Left ventricle myocardium inferior (tissue), 1 donor: ENCODE measurements at regions not wholly inside any gene's neighbourhood (a gene's known extent, or its start where the extent isn't known, plus 50 kb on each side); places are given as distances from the start of the nearest gene placed in this dataset.

Experiments used
- DNase-seq: peaks from one replicate; pipeline ENCODE4 v3.0.0-alpha.2; 2020
- H3K27ac ChIP-seq: fragments of 200-600 bp; replicated peaks from 2 replicates; pipeline ENCODE4 v1.8.0; 2021
- H3K27me3 ChIP-seq: fragments of 200-600 bp; 2 replicates; pipeline ENCODE4 v1.8.0; 2021; ENCODE audit warnings: low read depth
- H3K36me3 ChIP-seq: fragments of 200-600 bp; 2 replicates; pipeline ENCODE4 v1.8.0; 2021
- H3K4me1 ChIP-seq: fragments of 200-600 bp; 2 replicates; pipeline ENCODE4 v1.8.0; 2021
- H3K4me3 ChIP-seq: fragments of 200-600 bp; 2 replicates; pipeline ENCODE4 v1.8.0; 2021; ENCODE audit warnings: mild to moderate bottlenecking, moderate library complexity
- H3K9me3 ChIP-seq: fragments of 200-600 bp; replicated peaks from 2 replicates; pipeline ENCODE4 v1.8.0; 2021
- CTCF ChIP-seq: fragments of 200-600 bp; IDR thresholded peaks from 2 replicates; pipeline ENCODE4 v1.8.0; 2021; ENCODE audit warnings: antibody characterized with exemption, mild to moderate bottlenecking, borderline replicate concordance
- intact Hi-C: fragments of 100-400 bp; cut with micrococcal nuclease; formaldehyde crosslinking; loops from one replicate; pipeline ENCODE4 v1.11.0; 2022
- donor health status: DM: no; HTN: yes; CAD: no; lungs with severe emphysema.

- H3K4me1 ChIP-seq, result no peaks in the 10 kb centered on the region
- peaks cover 8% of the 10 kb centered on the region for H3K27me3 ChIP-seq
- H3K4me3 ChIP-seq, result no peak overlapping the region
- H3K9me3 ChIP-seq, result peaks cover 10% of the 10 kb centered on the region
- no peak for TF ChIP-seq CTCF
- H3K27ac ChIP-seq, result no peak overlapping the region
- H3K36me3 ChIP-seq, result no peaks in the 10 kb centered on the region
- no peak for DNase-seq
- intact Hi-C loops, result no loop called here
These were observed 96.8 kb downstream of the C9orf50 start for GRCh38 chr9:129523943-129524581.

- no peaks in the 10 kb centered on the region for H3K4me1 ChIP-seq
- intact Hi-C loops, result no loop called here
- H3K27me3 ChIP-seq, result peaks cover 8% of the 10 kb centered on the region
- no peaks in the 10 kb centered on the region for H3K36me3 ChIP-seq
- TF ChIP-seq CTCF, result no peak
- peaks cover 13% of the 10 kb centered on the region for H3K9me3 ChIP-seq
- H3K4me3 ChIP-seq, result no peak overlapping the region
- no peak for DNase-seq
- no peak overlapping the region for H3K27ac ChIP-seq
These were observed 98.5 kb downstream of the C9orf50 start for GRCh38 chr9:129522351-129522750.

GRCh38 chr9:129520082-129520481 is 100.8 kb downstream of the C9orf50 start:
- no peaks in the 10 kb centered on the region for H3K36me3 ChIP-seq
- peaks cover 14% of the 10 kb centered on the region for H3K9me3 ChIP-seq
- no peak overlapping the region for H3K27ac ChIP-seq
- intact Hi-C loops, result no loop called here
- H3K27me3 ChIP-seq, result peaks cover 1% of the 10 kb centered on the region
- H3K4me3 ChIP-seq, result no peak overlapping the region
- H3K4me1 ChIP-seq, result no peaks in the 10 kb centered on the region
- no peak for TF ChIP-seq CTCF
- DNase-seq, result no peak

GRCh38 chr9:129518074-129518473 is 102.8 kb downstream of the C9orf50 start:
- TF ChIP-seq CTCF, result no peak
- intact Hi-C loops, result no loop called here
- Histone ChIP-seq H3K27me3 (no peaks in the 10 kb centered on the region), H3K4me1 (no peaks in the 10 kb centered on the region), H3K9me3 (peaks cover 32% of the 10 kb centered on the region), H3K27ac (no peak overlapping the region), H3K36me3 (no peaks in the 10 kb centered on the region), H3K4me3 (no peak overlapping the region)
- DNase-seq, result no peak

GRCh38 chr9:129517006-129517405 is 103.9 kb downstream of the C9orf50 start:
- H3K4me1 ChIP-seq, result no peaks in the 10 kb centered on the region
- H3K27ac ChIP-seq, result no peak overlapping the region
- H3K36me3 ChIP-seq, result no peaks in the 10 kb centered on the region
- DNase-seq, result no peak
- intact Hi-C loops, result no loop called here
- H3K9me3 ChIP-seq, result peaks cover 33% of the 10 kb centered on the region
- H3K4me3 ChIP-seq, result no peak overlapping the region
- no peaks in the 10 kb centered on the region for H3K27me3 ChIP-seq
- TF ChIP-seq CTCF, result no peak
